SK-N-DZ (cell line): ENCODE measurements at regions not wholly inside any gene's neighbourhood (a gene's known extent, or its start where the extent isn't known, plus 50 kb on each side); places are given as distances from the start of the nearest gene placed in this dataset.
"Not testable (repeated sequence)": the region's sequence is repeated elsewhere in the genome, so short reads cannot be mapped to it uniquely, and the experiment has no call there.

Source experiments
- DNase-seq: peaks from one replicate; pipeline ENCODE4 v3.0.0-alpha.2; 2015; ENCODE audit warnings: low spot score

- DNase-seq, result peak; percentile 77
Measured at GRCh38 chr12:131537267-131537958, 173.5 kb upstream of the SFSWAP start.

DNA sequence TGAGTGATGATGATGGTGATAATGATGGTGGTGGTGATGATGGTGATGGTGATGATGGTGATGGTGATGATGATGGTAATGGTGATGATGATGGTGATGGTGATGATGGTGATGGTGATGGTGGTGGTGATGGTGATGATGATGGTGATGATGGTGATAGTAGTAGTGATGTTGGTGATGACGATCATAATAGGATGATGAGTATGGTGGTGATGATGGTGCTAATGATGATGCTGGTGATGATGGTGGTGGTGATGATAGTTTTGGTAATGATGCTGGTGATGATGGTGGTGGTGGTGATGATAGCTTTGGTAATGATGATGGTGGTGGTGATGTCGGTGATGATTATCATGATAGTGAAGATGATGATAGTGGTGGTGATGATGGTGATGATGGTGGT is 171.5 kb upstream of the SFSWAP start:
- DNase-seq, result no peak

DNA sequence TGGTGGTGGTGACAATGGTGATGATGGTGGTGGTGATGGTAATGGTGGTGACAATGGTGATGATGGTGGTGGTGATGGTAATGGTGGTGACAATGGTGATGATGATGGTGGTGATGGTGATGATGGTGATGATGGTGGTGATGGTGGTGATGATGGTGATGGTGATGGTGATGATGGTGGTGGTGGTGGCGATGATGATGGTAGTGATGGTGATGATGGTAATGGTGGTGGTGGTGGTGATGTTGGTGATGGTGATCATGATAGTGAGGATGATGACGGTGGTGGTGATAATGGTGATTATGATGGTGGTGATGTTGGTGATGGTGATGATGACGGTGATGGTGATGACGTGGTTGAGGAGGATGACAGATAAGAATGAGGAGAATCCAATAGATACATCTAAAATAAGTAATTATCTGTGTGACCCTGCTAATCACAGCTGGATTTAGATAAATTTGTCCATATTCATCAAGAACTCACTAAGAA is 170.7 kb upstream of the SFSWAP start:
- DNase-seq, result no peak

- DNase-seq, result not testable (repeated sequence)
Measured at GRCh38 chr12:131541512-131541911, 169.4 kb upstream of the SFSWAP start.

DNA sequence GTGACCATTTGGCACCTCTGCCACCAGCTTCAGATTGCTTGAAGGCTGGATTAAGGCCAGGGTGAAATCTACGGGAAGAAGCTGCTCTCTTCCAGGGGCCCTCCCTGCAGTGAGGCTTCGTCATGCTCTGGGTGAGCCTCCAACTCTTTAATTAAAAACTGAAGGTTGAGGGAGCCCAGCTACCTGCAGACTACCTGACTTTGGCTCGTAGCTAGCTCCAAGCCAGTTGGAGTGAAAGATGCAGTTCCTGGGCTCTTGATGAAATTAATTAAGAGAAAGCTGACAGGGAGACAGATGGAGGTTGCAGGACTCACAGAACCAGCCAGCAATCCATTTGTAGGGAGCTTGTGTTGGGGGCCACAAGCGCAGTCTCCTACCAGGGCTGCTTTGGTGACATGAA is 168.5 kb upstream of the SFSWAP start:
- no peak for DNase-seq

DNA sequence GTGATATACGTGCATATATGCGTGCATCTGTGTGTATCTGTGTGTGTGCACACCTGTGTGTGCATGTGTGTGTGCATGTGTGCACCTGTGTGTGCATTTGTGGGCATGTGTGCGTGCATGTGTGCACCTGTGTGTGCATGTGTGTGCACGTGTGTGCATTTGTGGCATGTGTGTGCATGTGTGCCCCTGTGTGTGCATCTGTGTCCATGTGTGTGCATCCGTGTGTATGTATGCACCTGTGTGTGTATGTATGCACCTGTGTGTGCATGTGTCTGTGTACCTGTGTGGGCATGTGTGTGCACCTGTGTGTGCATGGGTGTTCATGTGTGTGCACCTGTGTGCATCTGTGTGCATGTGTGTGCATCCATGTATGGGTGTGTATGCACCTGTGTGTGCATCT is 167.8 kb upstream of the SFSWAP start:
- DNase-seq, result no peak

GRCh38 chr12:131547555-131547954 is 163.3 kb upstream of the SFSWAP start:
- DNase-seq, result no peak

DNA sequence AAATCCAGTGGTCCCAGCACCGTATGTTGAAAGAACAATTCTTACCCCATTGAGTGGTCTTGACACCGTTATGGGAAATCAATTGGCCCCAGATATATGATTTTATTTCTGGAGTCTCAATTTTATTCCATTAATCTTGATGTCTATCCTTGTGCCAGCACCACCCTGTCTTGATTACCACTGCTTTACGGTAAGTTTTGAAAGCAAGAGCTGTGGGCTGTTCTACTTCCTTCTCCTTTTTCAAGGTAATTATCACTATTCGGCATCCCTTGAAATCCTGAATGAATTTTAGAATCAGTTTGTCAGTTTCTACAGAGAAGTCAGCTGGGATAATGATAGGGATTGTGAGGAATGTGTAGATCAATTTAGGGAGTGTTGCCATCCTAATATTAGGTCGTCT is 160.8 kb upstream of the SFSWAP start:
- DNase-seq, result no peak

DNA sequence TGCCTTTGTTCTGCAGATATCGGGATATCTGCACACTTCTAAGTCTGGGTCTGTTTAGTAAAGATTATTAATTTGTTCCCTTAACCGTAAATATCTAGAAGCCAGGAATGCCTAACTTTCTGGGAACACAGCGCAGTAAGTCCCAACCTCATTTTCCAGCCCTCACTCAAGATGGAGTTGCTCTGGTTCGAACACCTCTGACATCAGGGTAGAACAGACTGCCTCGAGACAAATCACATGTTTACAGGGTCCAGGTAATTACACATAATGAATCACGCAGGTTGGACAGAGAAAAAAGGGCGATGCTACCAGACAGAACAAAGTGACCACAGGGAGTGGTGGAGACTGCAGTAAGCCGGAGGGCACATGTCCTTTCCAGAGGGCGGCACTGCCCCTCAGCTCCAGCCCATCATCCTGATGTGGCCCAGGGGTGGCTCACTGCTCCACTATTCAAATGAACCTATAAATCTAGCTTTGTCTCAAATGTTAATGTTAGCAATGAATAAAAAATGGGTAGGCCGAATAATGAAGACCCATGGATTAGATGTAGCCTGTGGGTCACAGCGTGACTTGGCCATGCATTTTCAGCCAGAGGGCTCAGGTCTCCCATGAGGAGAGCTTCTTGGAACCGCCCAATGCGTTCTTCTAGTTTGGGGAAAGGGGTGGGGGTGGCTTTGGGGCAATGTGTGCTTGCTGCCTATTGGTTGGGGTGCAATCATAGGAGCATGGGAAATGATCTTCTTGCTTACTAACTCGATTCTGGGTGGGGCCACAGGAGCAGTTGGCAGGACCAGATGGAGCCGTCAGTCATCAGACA is 159.0 kb upstream of the SFSWAP start:
- DNase-seq, result no peak

- no peak for DNase-seq
Measured at GRCh38 chr12:131552492-131552863, 158.4 kb upstream of the SFSWAP start.

DNA sequence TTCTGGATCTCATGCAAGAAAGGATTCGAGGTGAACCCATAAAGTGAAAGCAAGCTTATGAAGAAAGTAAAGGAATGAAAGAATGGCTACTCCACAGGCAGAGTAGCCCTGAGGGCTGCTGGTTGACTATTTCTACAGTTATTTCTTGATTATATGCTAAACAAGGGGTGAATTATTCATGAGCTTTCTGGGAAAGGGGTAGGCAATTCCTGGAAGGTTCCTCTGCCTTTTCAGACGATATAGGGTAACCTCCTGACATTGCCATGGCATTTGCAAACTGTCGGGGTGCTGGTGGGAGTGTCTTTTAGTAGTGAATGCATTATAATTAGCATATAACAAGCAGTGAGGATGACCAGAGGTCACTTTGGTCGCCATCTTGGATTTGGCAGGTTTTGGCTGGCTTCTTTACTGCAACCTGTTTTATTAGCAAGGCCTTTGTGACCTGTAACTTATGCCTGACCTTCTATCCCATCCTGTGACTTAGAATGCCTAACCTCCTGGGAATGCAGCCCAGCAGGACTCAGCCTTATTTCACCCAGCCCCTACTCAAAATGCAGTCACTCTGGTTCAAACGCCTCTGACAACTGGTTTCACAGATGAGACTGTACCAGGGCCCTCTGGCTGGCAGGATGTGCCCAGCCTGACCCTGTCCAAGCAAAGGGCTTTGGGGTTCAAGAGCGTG is 157.7 kb upstream of the SFSWAP start:
- no peak for DNase-seq

DNA sequence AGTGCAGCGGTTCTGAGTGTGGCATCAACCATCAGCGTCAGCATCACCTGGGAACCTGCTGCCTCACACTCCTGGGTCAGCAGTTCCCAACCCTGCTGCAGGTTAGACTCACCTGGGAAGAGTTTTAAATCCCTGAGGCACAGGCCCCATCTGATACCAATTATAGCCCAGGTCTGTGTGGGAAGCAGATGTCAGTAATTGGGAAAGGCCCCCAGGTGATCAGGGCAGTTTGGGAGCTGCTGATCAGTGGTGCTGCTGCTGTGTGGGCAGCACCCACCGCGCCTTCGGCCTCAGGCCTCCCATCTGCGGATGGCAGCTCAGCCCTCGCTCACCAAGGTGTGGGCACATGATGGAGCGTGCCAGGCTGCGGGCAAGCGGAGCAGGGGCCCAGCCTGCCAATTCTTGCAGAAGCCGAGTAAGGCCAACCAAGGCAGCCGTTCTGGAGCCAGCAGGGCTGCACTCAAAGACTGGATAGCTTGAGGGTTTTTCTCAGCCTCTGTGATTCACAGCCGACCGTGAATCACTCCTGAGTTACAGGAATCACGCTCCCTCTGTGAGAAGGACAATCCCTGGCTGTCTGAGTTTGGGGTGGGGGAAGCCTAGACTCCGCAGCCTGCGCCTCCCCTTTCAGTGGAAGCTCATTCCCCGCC is 155.6 kb upstream of the SFSWAP start:
- DNase-seq, result no peak

- no peak for DNase-seq
Measured at GRCh38 chr12:131555866-131556265, 155.0 kb upstream of the SFSWAP start.

DNA sequence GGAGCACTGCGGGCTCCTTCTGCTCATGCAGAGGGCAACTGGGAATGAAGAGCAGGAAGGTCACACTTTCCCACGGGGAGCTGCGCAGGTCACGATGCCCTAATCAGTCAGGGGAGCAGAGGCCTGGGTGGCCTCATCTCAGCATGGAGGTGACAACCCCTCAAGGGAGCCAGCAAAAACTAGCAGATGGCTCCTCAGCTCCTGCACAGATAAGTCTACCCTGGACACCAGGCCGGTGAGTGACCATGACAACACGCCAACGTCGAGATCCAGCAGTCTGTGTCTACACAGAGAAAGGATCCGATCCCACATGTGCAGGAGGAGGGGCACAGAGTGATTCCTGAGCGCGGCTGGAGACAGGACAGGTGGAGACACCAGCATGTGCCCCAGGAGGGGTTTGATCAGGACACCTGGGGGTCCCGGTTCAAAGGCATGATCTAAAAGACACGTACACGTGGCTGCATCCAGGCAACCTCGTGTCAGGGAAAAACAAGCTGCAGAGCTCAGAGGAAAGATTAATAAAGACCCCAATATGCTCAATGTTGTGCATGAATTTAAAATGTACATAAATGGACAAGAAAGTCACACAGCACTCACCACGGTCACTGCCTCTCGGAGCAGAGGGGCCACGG is 153.7 kb upstream of the SFSWAP start:
- DNase-seq, result no peak

GRCh38 chr12:131559517-131560516 is 151.1 kb upstream of the SFSWAP start:
- no peak for DNase-seq

DNA sequence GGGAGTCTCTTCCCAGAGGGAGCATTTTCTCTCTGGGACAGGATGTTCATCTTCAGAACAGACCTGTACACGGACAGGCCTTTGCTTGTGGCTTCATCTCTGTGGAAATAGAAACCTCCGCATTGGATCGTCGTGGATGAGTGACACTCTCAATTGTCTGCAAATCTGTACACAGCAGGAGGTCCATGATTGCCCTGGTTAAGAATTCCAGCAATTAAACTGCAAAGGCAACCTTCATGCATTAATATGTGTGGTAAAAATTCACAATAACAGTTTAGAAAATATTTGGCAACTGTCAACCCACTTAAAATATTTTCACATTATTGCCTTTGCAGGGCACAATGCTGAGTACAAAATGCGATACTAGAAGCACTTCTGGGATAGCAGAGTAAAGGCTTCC is 149.8 kb upstream of the SFSWAP start:
- DNase-seq, result no peak

GRCh38 chr12:131561891-131562684 is 148.8 kb upstream of the SFSWAP start:
- no peak for DNase-seq

GRCh38 chr12:131564138-131564727 is 146.7 kb upstream of the SFSWAP start:
- peak; percentile 75 for DNase-seq

DNA sequence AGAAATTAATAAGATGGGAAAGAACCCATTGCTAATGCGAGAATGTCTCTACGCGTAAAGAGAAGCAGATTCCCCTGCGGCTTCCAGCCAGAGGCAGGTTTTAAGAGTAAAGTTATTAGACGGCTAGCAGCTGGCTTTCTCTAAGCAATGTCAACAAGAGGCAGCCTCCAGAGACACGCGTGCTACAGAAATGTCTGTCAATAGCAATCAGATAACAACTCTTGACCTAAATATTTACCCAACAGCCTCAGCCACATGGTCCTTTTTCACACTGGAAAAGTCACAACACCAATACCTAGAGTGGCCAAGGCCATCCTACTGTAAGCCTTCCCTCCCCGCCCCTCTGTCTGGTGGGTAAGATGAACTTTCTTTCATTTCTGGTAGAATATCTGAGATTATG is 146.0 kb upstream of the SFSWAP start:
- peak; percentile 91 for DNase-seq
